ENCODE measurements at regions not wholly inside any gene's neighbourhood (a gene's known extent, or its start where the extent isn't known, plus 50 kb on each side); places are given as distances from the start of the nearest gene placed in this dataset.

DNA sequence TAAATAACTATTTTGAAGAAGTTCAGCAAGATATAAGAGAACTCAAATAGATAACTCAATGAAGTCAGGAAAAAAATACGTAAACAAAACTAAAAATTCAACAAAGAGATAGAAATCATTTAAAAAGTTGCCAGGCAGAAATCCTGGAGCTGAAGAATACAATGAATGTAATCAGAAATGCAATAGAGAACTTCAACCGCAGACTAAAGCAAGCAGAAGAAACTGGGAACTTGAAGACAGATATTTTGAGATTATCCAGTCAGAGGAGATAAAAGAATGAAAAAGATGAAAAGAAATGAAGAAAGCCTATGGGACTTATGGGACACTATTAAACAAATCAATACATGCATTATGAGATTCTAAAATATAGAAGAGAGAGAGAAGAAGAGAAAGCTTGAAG, 129.1 kb upstream of the LPAR1 start:
- TF ChIP-seq EZH2 (IDR thresholded peaks at IDR 0.05; ENCODE audit: low read length) = no peak

DNA sequence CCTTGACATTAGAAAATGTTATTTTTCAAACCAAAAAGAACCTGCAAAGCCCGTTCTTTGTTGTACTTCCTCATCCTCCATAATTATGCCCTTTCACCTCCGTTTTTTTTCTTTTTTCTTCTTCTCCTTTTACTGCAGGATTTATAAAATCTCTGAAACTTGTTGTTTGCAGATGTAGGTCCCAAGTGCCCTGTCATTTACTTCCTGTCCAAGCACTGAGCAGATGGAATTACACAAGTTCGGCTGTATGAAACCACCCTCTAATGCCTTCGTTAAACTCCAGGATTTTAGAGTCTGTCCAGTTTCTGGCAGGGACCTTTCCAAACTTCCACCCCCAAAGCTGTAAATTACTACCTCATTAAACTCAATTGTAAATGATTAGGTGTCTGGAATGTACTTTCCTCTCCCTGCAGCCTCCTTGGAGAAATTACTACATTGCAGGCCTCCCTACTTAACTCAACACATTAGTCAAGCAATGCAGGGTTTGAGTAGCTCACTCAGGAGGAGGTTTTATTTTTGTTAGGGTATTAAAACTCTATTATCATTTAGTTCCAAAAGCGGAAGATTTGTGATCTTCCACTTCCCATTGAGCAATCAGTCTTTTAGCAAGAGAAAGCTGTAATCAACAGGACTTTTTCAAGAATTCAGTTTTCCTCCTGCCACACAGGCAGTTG, 125.6 kb upstream of the LPAR1 start:
- Histone ChIP-seq H3K9ac (ENCODE audit: control insufficient read depth, extremely low read depth, insufficient read depth, low read length) (no peak overlapping the region), H3K27me3 (ENCODE audit: control insufficient read depth, extremely low read depth, insufficient read depth, low read length) (no peaks in the 10 kb centered on the region), H4K20me1 (ENCODE audit: control insufficient read depth, extremely low read depth, insufficient read depth, low read length) (no peaks in the 10 kb centered on the region), H3K4me1 (ENCODE audit: control insufficient read depth, extremely low read depth, insufficient read depth, low read length) (no peaks in the 10 kb centered on the region), H3K9me3 (ENCODE audit: control insufficient read depth, low read depth, low read length) (no peaks in the 10 kb centered on the region), H3K9me1 (ENCODE audit: control insufficient read depth, extremely low read depth, insufficient read depth, low read length) (no peaks in the 10 kb centered on the region), H3K27ac (ENCODE audit: control insufficient read depth, insufficient read depth, low read length) (no peak overlapping the region), H3K4me2 (ENCODE audit: control insufficient read depth, extremely low read depth, insufficient read depth, low read depth, low read length) (no peak overlapping the region), H2AFZ (ENCODE audit: control insufficient read depth, low read length) (no peak overlapping the region), H3K4me3 (ENCODE audit: control insufficient read depth in 2 of 3, extremely low read depth in 1 of 3, insufficient read depth in 2 of 3, low read depth in 1 of 3, low read length in 3 of 3) (no peak overlapping the region), H3K36me3 (ENCODE audit: control insufficient read depth in 2 of 2, extremely low read depth in 1 of 2, insufficient read depth in 2 of 2, low read length in 2 of 2) (no peaks in the 10 kb centered on the region), H3K79me2 (ENCODE audit: control insufficient read depth, insufficient read depth, low read length) (no peaks in the 10 kb centered on the region)
- no peak for DNase-seq (ENCODE audit: low read depth, low spot score)
- TF ChIP-seq EZH2 (IDR thresholded peaks at IDR 0.05; ENCODE audit: low read length) = no peak
- no peak for FAIRE-seq
- dilution Hi-C loops (cut with MboI; ENCODE audit: extremely low pct_ligation_motif_present, low sequenced_read_pairs) = loop anchor here (5.0 kb wide), 1 partner anchor 33 kb away; no protein-coding TSS in a partner anchor

More for the DNA sequence above, 129.1 kb upstream of the LPAR1 start:
- Histone ChIP-seq H3K27me3 (ENCODE audit: control insufficient read depth, extremely low read depth, insufficient read depth, low read length) (no peaks in the 10 kb centered on the region), H3K4me2 (ENCODE audit: control insufficient read depth, extremely low read depth, insufficient read depth, low read depth, low read length) (no peak overlapping the region), H3K79me2 (ENCODE audit: control insufficient read depth, insufficient read depth, low read length) (no peaks in the 10 kb centered on the region), H3K9ac (ENCODE audit: control insufficient read depth, extremely low read depth, insufficient read depth, low read length) (no peak overlapping the region), H3K36me3 (ENCODE audit: control insufficient read depth in 2 of 2, extremely low read depth in 1 of 2, insufficient read depth in 2 of 2, low read length in 2 of 2) (no peaks in the 10 kb centered on the region), H2AFZ (ENCODE audit: control insufficient read depth, low read length) (no peak overlapping the region), H3K4me1 (ENCODE audit: control insufficient read depth, extremely low read depth, insufficient read depth, low read length) (no peaks in the 10 kb centered on the region), H3K4me3 (ENCODE audit: control insufficient read depth in 2 of 3, extremely low read depth in 1 of 3, insufficient read depth in 2 of 3, low read depth in 1 of 3, low read length in 3 of 3) (no peak overlapping the region), H3K27ac (ENCODE audit: control insufficient read depth, insufficient read depth, low read length) (no peak overlapping the region), H4K20me1 (ENCODE audit: control insufficient read depth, extremely low read depth, insufficient read depth, low read length) (no peaks in the 10 kb centered on the region), H3K9me3 (ENCODE audit: control insufficient read depth, low read depth, low read length) (no peaks in the 10 kb centered on the region), H3K9me1 (ENCODE audit: control insufficient read depth, extremely low read depth, insufficient read depth, low read length) (no peaks in the 10 kb centered on the region)
- dilution Hi-C loops (cut with MboI; ENCODE audit: extremely low pct_ligation_motif_present, low sequenced_read_pairs) = no loop called here
- FAIRE-seq = no peak
- no peak for DNase-seq (ENCODE audit: low read depth, low spot score)

DNA sequence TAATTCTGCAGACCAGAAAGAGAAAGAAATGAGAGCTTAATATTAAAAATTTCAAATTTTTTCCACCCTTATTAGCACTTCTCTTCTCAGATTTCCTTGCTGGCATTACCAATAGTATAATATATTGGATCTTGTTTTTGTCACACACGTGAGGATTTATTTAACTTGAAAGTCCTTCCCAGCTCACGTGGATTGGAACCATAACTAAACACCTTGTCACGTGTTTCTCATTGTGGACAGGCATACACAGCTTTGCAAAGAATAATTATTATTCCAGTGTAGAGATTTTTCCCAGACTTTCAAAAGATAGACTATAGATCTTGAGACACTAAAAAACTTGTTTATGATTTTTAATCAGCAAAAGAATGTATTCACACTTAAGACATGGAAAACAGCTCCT, 123.8 kb upstream of the LPAR1 start:
- DNase-seq (ENCODE audit: low read depth, low spot score) = no peak
- FAIRE-seq = no peak
- H3K79me2 ChIP-seq (ENCODE audit: control insufficient read depth, insufficient read depth, low read length) = no peaks in the 10 kb centered on the region

More for the DNA sequence above, 123.8 kb upstream of the LPAR1 start:
- Histone ChIP-seq H3K4me3 (ENCODE audit: control insufficient read depth in 2 of 3, extremely low read depth in 1 of 3, insufficient read depth in 2 of 3, low read depth in 1 of 3, low read length in 3 of 3) (no peak overlapping the region), H4K20me1 (ENCODE audit: control insufficient read depth, extremely low read depth, insufficient read depth, low read length) (no peaks in the 10 kb centered on the region), H3K27ac (ENCODE audit: control insufficient read depth, insufficient read depth, low read length) (no peak overlapping the region), H3K9me1 (ENCODE audit: control insufficient read depth, extremely low read depth, insufficient read depth, low read length) (no peaks in the 10 kb centered on the region), H3K4me2 (ENCODE audit: control insufficient read depth, extremely low read depth, insufficient read depth, low read depth, low read length) (no peak overlapping the region), H3K36me3 (ENCODE audit: control insufficient read depth in 2 of 2, extremely low read depth in 1 of 2, insufficient read depth in 2 of 2, low read length in 2 of 2) (no peaks in the 10 kb centered on the region), H3K4me1 (ENCODE audit: control insufficient read depth, extremely low read depth, insufficient read depth, low read length) (no peaks in the 10 kb centered on the region), H3K9ac (ENCODE audit: control insufficient read depth, extremely low read depth, insufficient read depth, low read length) (no peak overlapping the region), H3K9me3 (ENCODE audit: control insufficient read depth, low read depth, low read length) (no peaks in the 10 kb centered on the region), H3K27me3 (ENCODE audit: control insufficient read depth, extremely low read depth, insufficient read depth, low read length) (no peaks in the 10 kb centered on the region), H2AFZ (ENCODE audit: control insufficient read depth, low read length) (no peak overlapping the region)
- dilution Hi-C loops (cut with MboI; ENCODE audit: extremely low pct_ligation_motif_present, low sequenced_read_pairs) = loop anchor here (5.0 kb wide), 1 partner anchor 35 kb away; no protein-coding TSS in a partner anchor
- TF ChIP-seq, protein P1, sequence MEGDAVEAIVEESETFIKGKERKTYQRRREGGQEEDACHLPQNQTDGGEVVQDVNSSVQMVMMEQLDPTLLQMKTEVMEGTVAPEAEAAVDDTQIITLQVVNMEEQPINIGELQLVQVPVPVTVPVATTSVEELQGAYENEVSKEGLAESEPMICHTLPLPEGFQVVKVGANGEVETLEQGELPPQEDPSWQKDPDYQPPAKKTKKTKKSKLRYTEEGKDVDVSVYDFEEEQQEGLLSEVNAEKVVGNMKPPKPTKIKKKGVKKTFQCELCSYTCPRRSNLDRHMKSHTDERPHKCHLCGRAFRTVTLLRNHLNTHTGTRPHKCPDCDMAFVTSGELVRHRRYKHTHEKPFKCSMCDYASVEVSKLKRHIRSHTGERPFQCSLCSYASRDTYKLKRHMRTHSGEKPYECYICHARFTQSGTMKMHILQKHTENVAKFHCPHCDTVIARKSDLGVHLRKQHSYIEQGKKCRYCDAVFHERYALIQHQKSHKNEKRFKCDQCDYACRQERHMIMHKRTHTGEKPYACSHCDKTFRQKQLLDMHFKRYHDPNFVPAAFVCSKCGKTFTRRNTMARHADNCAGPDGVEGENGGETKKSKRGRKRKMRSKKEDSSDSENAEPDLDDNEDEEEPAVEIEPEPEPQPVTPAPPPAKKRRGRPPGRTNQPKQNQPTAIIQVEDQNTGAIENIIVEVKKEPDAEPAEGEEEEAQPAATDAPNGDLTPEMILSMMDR (optimal IDR thresholded peaks at IDR 0.05 in 1 of 3, IDR thresholded peaks at IDR 0.05 in 1 of 3, conservative IDR thresholded peaks at IDR 0.05 in 1 of 3; ENCODE audit: extremely low read depth in 1 of 3, insufficient read depth in 2 of 3, low read length in 3 of 3) = no peak
- no peak for TF ChIP-seq EZH2 (IDR thresholded peaks at IDR 0.05; ENCODE audit: low read length)

Data from keratinocyte (primary cell).